ENCODE measurements at regions not wholly inside any gene's neighbourhood (a gene's known extent, or its start where the extent isn't known, plus 50 kb on each side); places are given as distances from the start of the nearest gene placed in this dataset.
A peak's percentile ranks its signal among the peaks of the same experiment; 100 is the strongest.

DNA sequence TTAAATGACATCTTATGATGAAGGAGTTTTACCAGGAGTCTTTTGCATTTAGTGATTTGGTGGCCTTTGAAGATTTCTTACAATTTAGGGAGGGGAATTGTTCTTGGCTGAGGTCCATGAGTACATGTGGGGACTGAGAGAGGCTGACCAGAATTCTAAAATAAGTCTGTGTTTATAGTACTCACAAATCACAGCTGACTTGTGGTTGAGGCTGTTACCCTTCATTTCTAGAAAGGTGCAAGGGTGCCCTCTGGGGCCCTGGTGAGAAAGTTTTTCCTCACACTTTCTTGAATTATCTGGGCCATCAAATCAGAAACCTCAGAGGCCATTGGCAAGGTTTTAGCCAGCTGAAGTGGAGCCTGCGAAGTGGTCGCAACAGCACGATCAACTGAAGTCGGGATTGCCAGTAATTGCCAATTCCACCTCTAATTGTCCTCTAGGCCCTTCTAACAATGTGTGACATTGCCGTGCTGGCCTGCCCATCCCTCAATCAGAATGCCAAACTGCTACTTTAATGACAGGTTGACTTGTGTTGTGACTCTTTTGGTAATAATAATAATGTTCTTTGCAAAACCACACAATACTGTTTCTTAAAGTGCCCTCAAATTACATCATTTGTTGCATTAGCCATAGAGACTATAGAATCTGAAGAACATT is 221.6 kb downstream of the OGFRL1 start:
- WGBS = 65% methylated on average over 5 of the region's 5 CpGs

More for the DNA sequence above, 221.6 kb downstream of the OGFRL1 start:
- H3K27ac ChIP-seq (ENCODE audit: low read depth in 1 of 2, low read length in 2 of 2) = no peak overlapping the region
- no peaks in the 10 kb centered on the region for H3K36me3 ChIP-seq (ENCODE audit: control insufficient read depth in 4 of 4, insufficient read depth in 3 of 4, low read depth in 1 of 4, low read length in 3 of 4)
- TF ChIP-seq JUND (IDR thresholded peaks at IDR 0.05) (no peak), RAD21 (IDR thresholded peaks at IDR 0.05) (peak; percentile 87 to 89), FOXA2 (IDR thresholded peaks at IDR 0.05) (no peak), YY1 (IDR thresholded peaks at IDR 0.05) (no peak), FOXA1 (IDR thresholded peaks at IDR 0.05) (no peak), EGR1 (IDR thresholded peaks at IDR 0.05; ENCODE audit: low read depth in 2 of 2) (no peak), TAF1 (conservative IDR thresholded peaks at IDR 0.05) (no peak), HNF4G (IDR thresholded peaks at IDR 0.05) (no peak), NR2F2 (IDR thresholded peaks at IDR 0.05) (no peak), GABPA (IDR thresholded peaks at IDR 0.05 in 1 of 2, conservative IDR thresholded peaks at IDR 0.05 in 1 of 2) (no peak), RXRA (IDR thresholded peaks at IDR 0.05) (no peak)
- TF ChIP-seq, protein P1, sequence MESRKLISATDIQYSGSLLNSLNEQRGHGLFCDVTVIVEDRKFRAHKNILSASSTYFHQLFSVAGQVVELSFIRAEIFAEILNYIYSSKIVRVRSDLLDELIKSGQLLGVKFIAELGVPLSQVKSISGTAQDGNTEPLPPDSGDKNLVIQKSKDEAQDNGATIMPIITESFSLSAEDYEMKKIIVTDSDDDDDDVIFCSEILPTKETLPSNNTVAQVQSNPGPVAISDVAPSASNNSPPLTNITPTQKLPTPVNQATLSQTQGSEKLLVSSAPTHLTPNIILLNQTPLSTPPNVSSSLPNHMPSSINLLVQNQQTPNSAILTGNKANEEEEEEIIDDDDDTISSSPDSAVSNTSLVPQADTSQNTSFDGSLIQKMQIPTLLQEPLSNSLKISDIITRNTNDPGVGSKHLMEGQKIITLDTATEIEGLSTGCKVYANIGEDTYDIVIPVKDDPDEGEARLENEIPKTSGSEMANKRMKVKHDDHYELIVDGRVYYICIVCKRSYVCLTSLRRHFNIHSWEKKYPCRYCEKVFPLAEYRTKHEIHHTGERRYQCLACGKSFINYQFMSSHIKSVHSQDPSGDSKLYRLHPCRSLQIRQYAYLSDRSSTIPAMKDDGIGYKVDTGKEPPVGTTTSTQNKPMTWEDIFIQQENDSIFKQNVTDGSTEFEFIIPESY (IDR thresholded peaks at IDR 0.05) = no peak
- TF ChIP-seq, protein P2, sequence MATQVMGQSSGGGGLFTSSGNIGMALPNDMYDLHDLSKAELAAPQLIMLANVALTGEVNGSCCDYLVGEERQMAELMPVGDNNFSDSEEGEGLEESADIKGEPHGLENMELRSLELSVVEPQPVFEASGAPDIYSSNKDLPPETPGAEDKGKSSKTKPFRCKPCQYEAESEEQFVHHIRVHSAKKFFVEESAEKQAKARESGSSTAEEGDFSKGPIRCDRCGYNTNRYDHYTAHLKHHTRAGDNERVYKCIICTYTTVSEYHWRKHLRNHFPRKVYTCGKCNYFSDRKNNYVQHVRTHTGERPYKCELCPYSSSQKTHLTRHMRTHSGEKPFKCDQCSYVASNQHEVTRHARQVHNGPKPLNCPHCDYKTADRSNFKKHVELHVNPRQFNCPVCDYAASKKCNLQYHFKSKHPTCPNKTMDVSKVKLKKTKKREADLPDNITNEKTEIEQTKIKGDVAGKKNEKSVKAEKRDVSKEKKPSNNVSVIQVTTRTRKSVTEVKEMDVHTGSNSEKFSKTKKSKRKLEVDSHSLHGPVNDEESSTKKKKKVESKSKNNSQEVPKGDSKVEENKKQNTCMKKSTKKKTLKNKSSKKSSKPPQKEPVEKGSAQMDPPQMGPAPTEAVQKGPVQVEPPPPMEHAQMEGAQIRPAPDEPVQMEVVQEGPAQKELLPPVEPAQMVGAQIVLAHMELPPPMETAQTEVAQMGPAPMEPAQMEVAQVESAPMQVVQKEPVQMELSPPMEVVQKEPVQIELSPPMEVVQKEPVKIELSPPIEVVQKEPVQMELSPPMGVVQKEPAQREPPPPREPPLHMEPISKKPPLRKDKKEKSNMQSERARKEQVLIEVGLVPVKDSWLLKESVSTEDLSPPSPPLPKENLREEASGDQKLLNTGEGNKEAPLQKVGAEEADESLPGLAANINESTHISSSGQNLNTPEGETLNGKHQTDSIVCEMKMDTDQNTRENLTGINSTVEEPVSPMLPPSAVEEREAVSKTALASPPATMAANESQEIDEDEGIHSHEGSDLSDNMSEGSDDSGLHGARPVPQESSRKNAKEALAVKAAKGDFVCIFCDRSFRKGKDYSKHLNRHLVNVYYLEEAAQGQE (IDR thresholded peaks at IDR 0.05) = no peak
- TF ChIP-seq, protein P3, sequence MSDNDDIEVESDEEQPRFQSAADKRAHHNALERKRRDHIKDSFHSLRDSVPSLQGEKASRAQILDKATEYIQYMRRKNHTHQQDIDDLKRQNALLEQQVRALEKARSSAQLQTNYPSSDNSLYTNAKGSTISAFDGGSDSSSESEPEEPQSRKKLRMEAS (IDR thresholded peaks at IDR 0.05) = no peak
- TF ChIP-seq, protein P4, sequence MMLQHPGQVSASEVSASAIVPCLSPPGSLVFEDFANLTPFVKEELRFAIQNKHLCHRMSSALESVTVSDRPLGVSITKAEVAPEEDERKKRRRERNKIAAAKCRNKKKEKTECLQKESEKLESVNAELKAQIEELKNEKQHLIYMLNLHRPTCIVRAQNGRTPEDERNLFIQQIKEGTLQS (IDR thresholded peaks at IDR 0.05) = no peak
- TF ChIP-seq, protein P5, sequence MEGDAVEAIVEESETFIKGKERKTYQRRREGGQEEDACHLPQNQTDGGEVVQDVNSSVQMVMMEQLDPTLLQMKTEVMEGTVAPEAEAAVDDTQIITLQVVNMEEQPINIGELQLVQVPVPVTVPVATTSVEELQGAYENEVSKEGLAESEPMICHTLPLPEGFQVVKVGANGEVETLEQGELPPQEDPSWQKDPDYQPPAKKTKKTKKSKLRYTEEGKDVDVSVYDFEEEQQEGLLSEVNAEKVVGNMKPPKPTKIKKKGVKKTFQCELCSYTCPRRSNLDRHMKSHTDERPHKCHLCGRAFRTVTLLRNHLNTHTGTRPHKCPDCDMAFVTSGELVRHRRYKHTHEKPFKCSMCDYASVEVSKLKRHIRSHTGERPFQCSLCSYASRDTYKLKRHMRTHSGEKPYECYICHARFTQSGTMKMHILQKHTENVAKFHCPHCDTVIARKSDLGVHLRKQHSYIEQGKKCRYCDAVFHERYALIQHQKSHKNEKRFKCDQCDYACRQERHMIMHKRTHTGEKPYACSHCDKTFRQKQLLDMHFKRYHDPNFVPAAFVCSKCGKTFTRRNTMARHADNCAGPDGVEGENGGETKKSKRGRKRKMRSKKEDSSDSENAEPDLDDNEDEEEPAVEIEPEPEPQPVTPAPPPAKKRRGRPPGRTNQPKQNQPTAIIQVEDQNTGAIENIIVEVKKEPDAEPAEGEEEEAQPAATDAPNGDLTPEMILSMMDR (IDR thresholded peaks at IDR 0.05; ENCODE audit: low read depth, low read length, missing input control) = peak; percentile 63
- no peaks in the 10 kb centered on the region for H3K4me1 ChIP-seq (ENCODE audit: control insufficient read depth in 4 of 4, insufficient read depth in 4 of 4, low read length in 3 of 4)
- no peaks in the 10 kb centered on the region for H3K27me3 ChIP-seq (ENCODE audit: control insufficient read depth in 4 of 4, insufficient read depth in 4 of 4, low read length in 3 of 4)
- H3K4me3 ChIP-seq (ENCODE audit: low read depth in 1 of 3, low read length in 3 of 3) = no peak overlapping the region
- no peak for DNase-seq (ENCODE audit: low spot score)
- no peak overlapping the region for H3K9ac ChIP-seq (ENCODE audit: low read depth in 1 of 2, low read length in 2 of 2)
- no peaks in the 10 kb centered on the region for H3K9me3 ChIP-seq (ENCODE audit: control insufficient read depth in 4 of 4, low read length in 3 of 4)

Measured in liver (tissue), 8 donors.